Activated CD4-positive, alpha-beta T cell treated with anti-CD3 and anti-CD28 coated beads, Interleukin-2, Interleukin-6, amounts not matched to agents 100 ng/mL and 50 ng/mL, durations not matched to agents 16 hours and 8 hours (primary cell): ENCODE measurements at regions not wholly inside any gene's neighbourhood (a gene's known extent, or its start where the extent isn't known, plus 50 kb on each side); places are given as distances from the start of the nearest gene placed in this dataset.
A peak's percentile ranks its signal among the peaks of the same experiment; 100 is the strongest.

Experiments used
- DNase-seq: peaks from one replicate; pipeline ENCODE4 v3.0.0-alpha.2; 2020

DNA sequence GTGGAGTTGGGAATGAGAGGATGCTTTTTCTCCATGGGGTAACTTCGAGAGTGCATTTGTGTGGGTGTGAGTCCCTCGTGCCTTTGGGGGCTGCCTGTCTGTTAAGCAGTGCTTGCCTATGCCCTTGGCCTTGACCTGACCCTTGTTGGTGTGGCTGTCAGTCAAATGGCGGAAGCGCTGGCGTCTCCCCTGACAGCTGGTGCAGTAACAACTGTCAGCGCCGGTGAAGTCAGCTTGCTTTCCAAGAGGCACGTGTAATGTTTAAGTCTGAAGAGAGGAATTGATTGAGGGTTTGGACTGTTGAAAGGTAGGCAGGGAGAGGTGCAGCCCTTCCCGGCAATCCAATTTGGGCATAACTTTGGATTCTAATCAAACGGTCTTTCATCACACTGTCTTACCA lies 211.3 kb downstream of the AACS start:
- no peak for DNase-seq

DNA sequence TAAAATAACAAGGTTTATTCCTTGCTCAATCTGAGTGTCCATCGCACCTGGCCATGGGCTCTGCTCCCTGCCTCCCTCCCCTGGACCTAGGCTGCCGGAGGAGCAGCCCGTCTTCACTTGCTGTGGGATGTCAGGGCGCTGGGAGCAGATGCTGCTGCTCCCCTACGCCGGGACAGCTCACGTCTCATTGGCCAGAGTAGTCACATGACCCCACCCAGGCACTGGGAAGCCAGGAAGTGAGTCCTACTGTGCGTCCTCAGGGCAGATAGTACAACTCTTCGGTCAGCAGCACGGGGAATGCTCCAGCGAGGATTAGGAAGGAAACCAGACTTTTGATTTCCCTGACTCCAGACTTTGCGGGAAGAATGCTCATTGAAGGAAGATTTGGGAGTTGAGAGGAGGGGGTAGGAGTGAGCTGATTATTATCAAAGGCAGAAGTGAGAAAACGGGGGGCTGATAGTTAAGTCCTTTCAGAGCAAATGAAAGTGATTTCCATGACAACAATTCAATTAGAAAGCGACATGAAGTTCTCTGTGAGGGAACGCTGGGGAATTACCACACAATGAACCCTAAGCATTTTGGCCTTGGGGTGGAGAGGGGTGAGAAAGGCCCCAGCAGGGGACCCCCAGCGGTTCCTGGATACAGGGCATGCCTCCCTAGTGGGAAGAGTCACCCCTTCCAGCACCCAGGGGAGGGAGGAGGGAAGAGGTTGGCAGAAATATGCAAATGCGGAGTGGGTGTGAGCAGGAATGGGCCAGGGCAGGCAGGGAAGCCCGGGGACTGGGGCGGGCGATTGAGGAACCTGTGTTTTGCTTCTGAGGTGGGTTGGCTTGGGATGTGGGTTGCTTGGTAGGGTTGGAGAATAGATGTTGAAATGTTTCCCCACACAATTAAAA lies 215.5 kb downstream of the AACS start:
- DNase-seq: no peak

DNA sequence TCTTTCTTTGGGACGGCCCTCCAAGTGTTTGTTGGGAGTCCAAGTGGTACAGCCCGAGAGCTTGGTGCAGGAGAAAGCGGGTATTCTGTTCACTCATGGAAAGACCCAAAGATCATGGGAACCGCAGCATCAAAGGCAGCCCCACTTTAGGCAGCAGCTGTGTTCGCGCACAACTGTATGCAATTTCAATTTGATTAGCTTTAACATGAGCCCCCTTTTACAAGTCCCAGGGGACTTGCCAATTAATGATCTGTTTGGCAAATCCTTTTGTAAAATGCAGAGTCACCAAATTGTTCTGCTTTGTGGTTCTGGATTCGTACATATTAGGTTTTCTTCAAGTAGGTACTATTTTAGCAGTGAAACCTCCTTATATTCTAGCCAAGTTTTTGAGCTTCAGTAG lies 217.7 kb downstream of the AACS start:
- no peak for DNase-seq

DNA sequence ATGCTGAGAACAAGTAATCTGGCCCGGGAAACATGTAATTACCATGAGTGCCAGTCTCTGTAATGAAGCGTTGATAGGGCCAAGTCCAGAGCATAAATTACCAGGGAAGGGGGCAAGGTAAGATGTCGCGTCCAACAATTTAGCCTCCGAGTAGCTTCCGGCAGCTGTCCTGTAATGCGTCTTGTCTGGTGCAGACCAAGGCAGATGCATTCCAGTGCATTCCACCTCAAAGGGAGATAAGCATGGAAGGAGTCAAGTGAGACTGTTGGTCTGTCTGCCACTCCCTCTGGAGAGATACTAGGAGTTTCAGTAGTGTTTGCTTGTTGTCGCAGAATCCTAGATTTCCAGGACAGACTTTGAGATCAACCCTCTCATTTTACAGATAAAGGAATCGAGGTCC lies 218.3 kb downstream of the AACS start:
- no peak for DNase-seq

DNA sequence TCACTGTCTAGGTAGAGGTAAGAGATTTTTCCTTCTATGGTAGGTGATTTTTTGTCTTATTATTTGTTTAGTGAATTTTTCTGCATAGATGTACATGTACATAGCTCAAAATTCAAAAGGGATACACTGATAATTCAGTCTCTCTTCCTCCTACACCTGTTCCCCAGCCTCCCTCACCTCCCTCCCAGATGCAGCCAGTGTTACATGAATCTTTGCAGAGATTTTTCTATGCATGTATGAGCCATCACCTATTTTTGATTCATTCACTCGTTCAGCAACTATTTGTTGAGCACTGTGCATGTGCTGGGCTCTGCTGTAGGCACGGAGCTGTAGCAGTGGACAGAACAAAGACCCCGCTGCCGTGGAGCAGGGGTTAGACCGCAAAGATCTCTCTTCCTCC lies 218.9 kb downstream of the AACS start:
- no peak for DNase-seq

DNA sequence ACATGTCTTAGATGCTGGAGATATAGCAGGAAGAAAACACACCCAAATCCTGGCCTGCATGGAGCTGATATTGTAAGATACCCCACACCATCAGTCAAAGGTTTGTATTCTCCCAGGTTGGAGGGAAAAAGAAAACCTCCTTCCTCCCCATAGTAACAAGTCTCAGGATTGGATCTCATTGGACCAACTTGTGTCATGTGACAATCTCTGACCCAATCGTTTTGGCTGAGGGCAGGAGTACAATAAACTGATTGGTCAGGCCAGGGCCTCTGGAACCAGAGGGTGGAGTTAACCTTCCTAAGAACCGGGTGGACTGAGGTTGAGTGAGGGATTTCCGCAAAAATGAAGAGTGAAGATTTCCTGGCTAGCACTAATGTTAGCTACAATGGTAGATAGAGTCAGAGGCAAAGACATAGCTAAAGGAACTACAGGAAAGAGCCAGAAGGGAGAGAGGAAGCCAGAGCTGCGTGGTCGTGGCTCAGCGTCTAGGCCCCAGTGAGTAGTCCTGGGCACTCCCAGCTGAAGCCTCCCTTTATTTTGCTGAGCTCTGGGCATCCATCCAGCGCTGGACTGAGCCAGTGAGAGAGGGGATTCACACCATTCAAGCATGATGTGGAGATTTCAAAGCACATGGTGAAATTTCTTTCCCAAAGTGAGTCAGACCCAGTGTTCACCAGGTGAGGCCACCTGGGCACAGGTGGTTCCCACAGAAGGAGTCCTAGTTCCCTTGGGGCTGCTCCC lies 219.9 kb downstream of the AACS start:
- no peak for DNase-seq

DNA sequence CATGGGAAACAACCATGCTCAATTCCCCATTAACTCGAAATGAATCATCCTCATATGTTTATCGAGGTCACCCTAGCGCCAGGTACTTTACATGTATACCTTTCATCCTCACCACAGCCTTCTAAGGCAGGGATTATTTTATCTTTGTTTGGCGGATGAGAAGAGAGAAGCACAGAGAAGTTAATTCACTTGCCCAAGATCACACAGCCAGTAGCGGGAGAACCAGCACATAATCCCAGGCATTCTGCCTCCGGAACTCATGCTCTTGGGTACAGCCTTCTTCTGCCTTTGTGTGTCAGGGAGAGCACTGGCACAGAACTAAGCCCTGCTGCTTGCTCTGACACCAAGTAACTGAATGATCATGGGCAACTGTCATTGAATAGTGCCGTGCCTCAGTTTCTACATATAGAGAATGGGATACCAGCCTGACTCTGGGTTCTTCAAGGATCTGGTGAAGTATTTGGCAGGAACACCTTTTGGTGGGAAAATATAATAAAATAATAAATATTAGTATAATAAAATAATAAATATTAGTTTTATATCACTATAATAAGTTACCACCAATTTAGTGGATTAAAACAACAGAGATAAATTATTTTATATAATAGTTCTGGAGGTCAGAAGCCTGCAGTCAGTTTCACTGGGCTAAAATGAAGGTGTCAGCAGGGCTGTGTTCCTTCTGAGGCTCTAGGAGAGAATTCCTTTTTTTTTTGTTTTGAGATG lies 220.9 kb downstream of the AACS start:
- DNase-seq: no peak

DNA sequence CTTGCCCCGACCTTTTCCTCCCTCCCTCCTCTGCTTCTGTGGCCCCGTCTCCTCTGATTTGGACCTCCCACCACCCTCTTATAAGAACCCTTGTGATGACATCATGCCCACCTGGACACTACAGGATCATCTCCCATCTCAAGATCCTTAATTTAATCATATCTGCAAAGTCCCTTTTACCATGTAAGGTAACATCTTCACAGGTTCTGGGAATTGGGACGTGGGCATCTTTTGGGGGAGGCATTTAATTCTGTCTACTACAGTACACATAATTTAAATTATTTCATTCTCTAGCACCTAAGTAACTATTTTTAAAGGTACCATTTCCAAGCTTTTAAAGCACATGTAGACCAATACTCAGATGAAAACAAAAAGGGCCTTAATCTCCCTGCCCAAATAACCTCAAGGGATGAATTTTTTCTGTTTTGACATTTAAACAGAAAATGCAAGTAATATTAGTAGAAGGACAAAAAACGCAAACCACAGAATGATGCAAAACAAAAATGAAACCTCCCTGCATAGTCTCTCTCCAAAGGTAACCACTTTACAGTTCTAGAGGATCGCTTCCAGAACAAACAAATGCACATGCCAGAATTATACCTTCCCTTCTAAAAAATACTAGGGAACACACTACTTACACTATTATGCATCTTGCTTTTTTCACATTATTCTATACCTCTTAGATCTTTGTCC lies 222.1 kb downstream of the AACS start:
- DNase-seq: peak; percentile 54

DNA sequence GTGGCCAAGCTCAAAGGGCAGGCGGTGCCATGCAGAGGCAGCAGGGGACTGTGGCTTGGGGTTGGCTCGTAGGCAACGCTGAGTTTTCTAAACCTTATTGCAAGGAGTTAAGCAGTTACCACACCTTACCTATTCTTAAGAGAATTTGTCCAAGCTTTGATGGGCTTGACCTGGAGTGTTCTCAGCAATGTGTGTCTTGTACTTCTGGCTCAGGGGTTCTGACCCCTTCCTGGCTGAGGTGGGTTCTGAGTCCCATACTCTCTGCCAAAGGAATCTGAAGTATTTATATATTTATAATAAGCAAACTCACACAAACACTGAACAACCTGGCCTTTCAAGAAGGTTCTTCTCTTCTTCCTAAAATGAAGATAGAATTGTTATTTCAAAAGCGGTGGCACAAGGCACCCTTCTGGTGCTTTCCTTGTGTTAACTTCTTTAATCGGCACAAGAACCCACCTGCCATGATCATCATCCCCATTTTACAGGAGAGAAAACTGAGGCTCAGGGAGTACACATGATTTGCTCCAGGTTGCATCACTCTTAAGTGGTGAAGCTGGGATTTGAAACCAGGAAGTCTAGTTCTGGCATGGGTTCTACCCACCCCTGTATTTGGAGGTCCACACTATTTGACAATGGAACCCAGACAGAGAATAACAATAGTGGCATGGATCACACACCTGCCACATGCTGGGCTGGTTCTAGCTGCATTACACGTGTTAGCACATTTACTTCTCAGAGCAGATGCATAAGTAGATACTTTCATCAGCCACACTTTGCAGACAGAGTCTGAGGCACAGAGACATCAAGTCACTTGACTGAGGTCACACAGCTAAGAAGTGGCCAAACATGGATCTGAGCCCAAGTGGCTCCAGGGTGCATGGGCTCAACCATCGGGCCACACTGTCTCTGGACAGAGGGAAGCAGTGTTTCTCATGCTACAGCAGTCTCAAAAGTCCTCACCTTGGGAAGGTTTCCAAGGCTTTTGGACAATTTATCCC lies 224.0 kb downstream of the AACS start:
- no peak for DNase-seq

DNA sequence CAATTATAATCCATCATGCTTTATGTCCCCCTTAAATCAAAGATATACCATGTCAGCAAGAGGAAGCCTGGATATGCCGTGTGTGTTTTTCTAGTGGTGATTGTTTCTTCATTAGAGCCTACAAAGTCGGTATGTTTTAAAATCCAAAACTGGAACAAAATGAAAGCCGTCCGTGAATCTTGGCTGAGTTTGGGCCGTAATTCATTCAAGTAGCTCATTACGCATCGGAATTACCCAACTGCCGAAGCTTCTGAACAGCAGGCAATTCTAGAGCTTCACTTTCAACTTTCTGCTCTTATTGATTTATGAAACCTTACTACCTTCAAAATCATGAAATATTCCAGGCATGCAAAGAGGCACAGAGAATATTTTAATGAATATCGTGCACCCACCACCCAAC lies 224.7 kb downstream of the AACS start:
- no peak for DNase-seq

DNA sequence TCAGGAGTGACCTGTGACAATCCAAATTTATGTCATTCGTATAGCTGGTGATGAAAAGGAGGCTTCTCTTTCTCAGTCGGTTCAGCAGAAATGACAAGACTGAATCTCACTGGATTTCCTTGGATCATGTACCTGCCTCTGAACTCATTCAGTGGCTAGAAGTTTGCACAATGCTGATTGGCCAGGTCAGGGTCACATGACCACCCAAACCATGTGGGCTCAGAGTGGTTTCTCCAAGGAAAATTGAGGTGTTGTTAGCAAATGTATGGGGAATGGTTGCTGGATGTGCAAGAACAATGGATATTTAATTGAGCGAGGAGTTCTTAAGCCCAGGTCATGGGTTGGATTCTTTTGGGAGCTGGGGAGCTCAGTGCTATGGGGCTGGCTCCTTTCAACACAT lies 227.5 kb downstream of the AACS start:
- no peak for DNase-seq

DNA sequence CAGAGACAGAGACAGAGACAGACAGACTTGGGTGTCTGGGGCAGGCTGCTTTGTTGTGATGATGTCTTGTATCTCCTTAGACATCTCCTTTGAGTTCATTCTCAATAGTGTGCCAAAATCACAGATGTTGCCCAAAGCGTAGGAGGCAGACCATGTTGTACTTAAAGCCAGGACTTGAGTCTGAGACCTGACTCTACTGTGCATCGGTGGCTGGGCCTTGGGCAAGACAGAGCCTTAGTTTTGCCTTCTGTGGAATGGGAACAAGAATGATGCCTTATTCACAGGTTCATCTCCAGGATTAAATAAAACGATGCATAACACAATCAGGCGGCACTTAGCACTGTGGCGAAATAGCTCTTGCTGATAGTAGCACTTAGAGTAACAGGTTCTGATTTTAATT lies 230.3 kb downstream of the AACS start:
- no peak for DNase-seq

DNA sequence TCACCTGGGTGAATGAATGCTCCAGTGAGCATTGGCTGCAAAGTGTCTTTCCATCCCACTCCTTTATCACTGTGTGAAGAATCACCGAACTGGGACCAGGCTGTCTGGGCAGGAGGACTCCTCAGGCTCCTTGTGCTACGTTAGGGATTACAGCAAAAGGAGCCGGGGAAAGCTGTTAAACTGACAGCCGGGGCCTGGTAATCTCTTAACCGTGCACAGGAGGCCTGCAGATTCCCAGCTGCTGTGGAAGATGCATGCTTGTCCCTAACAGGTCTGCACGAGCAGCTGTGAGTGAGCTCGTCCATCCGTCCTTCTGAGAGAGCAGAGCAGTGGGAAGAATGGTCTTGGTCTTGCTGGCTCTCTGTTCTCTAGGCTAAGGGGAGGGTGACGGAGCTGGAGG lies 231.5 kb downstream of the AACS start:
- DNase-seq: no peak

DNA sequence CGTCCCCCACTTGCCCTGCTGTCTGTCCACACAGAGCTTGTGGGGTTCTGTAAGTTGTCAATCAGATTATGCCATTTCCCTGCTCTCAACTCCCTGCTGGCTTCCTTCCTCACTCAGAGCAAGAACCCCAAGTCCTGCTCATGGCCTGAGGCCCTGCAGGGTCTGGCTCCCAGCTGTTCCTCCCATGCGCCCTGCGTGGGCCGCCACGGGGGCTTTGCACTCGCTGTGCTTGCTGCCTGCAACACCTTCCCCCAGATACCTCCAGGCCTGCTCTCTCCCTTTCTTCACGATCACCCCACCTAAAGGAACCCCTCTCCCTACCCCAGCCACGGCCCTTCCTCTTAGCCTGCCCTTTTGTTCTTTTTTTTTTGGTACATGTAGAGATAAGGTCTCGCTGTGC lies 234.6 kb downstream of the AACS start:
- no peak for DNase-seq

DNA sequence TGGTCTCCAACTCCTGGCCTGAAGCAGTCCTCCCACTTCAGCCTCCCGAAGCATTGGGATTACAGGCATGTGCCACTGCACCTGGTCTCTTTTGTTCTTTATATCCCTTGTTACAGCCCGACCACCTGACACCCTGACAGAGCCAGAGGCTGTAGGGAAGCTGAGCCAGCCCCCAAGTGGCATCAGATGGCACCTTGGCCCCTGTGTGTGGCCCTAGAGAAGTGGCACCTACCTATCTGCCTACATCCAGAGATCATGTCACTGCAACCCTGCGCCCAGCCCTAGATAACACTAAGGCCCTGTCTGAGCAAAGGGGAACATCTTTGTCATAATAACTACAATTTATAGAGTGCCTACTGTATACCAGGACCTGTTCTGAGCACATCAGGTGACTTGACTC lies 235.0 kb downstream of the AACS start:
- no peak for DNase-seq

DNA sequence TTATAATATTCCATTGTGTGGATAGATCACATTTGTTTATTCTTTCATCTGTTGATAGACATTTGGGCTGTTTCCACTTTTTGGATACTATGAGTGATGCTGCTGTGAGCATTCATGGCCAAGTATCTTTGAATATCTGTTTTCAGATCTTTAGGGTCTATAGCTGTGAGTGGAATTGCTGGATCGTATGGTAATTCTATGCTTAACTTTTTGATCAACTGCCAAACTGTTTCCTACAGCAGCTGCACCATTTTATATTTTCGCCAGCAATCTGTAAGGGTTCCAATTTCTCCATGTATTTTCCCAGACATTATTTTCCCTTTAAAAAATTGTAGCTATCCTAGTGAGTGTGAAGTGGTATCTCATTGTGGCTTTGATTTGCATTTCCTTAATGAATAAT lies 238.1 kb downstream of the AACS start:
- no peak for DNase-seq

DNA sequence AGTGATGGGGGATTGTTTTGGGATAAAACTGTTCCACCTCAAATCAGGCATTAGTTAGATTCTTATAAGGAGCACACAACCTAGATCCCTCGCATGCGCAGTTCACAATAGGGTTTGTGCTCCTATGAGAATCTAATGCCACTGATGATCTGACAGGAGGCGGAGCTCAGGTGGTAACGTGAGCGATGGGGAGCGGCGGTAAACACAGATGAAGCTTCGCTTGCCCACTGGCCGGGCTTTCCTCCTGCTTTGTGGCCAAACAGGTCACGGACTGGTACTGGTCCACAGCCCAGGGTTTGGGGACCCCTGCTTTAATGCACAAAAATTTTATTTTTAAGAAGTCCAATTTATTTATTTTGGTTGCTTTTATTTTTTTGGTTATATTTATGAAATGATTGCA lies 238.8 kb downstream of the AACS start:
- no peak for DNase-seq

DNA sequence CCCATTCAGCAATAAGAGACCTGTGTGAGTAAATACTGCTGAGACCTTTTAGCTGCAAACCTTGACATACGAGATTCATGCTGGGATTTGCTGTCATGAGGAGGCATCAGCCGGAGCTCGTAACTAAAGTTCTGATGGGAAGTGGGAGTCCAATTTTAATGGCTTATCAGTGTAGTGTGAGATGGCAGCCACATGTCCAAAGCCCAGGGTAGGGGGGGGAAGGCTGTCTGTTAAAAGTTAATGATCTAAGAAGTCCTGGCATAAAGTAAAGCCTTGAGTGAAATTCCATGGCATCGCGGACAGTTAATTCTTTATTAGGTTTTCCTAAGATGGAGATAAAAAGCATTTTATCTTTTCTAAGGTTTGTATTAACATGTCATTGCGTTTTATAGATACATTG lies 240.0 kb downstream of the AACS start:
- DNase-seq: no peak

DNA sequence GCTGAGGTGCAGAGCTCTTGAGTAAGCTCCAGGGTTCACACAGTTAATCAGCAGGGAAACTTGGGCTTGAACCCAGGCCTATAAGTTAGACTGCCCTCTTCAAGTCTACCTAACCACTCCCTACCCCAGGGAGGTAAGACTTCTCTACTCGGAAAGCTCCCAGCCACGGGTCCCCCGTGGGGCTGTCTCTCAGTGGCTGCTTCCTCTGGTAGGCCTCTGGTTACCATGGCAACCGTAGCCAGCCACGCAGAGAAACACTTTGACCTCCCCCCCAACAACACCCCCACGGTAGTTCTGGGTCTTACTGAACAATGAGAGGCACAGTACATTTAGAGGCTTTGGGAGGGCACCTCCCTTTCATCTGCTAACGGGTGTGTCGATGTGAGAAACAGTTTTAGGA lies 245.2 kb downstream of the AACS start:
- no peak for DNase-seq

DNA sequence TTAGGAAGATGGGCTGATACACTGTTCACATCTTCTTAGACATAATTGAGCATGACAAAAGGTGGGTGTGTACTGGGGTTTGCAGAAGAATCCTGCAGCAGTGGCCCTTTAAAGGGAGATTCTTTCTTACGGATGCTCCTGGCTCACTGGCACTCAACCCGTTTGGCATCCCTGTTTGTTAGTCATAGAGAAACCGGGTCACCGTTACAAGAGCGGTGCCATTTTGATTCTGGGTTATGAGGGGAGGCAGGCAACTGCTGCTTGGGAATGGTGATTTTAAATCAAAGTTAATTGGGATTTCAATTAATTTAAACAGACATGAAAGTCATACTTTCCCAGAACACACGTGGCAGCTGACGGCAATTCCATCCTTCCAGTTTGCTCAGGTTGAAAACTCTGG lies 245.8 kb downstream of the AACS start:
- no peak for DNase-seq

DNA sequence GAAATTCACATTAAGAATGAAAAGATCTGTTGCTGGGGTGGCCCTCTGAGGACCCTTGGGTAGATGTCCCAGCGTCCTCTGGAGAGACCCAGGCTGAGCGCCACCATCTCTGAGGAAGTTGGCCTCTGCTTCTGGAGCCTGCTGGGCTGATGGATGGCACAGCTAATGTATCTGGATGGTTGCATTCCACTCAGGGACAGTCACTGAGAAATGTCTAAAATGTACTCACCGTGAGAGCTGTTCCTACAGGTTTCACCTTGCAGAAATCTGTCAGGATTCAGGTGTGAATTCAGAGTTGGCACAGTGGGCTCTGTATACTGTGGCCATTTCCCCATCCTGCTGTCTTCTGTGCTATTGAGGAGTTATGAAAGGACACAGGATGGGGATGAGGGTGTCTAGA lies 247.2 kb downstream of the AACS start:
- DNase-seq: no peak
